HepG2 (cell line): ENCODE measurements at regions not wholly inside any gene's neighbourhood (a gene's known extent, or its start where the extent isn't known, plus 50 kb on each side); places are given as distances from the start of the nearest gene placed in this dataset.

Experiments used
- ATAC-seq: fragments of 200-7000 bp; cut with Tn5 transposase; 3 replicates; pipeline ENCODE4 v1.9.1; 2020; ENCODE audit warnings: mild to moderate bottlenecking, moderate library complexity
- BruUV-seq: library from RNA; stranded (reverse); fragments of 400-500 nt; replicated peaks from 2 replicates; lab custom pipeline; 2021; lab: Mats Ljungman, UMichigan
- CTCF ChIA-PET: fragments of 300-600 bp; formaldehyde crosslinking; extraction: SDS; loops from one replicate; lab custom pipeline; 2021; ENCODE audit warnings: low total read pairs, inconsistent platforms, low intra/inter-chr PET ratio; lab: Yijun Ruan, JAX
- POLR2A ChIA-PET: fragments of 350-600 bp; sonication (Branson Sonifier 250); formaldehyde crosslinking; loops from one replicate; lab custom pipeline; 2020; ENCODE audit warnings: antibody characterized with exemption, inconsistent platforms; lab: Yijun Ruan, JAX
- DNase-seq: peaks from one replicate; pipeline ENCODE4 v3.0.0-alpha.2; 2015; ENCODE audit warnings: low spot score
- FAIRE-seq: peaks from 3 replicates; lab custom pipeline; 2011; peaks lifted over from hg19 to GRCh38; lab: Jason Lieb, UNC
- H2AFZ ChIP-seq: one replicate; pipeline ENCODE4 v1.6.1; 2011; ENCODE audit warnings: low read length, inconsistent platforms
- H3K27ac ChIP-seq: fragments of 300-600 bp; 3 replicates; pipeline ENCODE4 v1.8.0; 2011; ENCODE audit warnings: mixed run types, mild to moderate bottlenecking, mixed read lengths, low read length, inconsistent platforms; ENCODE audit not compliant: insufficient read depth; ENCODE audit errors: extremely low read length
- H3K27me3 ChIP-seq, 2 experiments: fragments of 200-600 bp in 1 of 2; 2 replicates in 1 of 2; 3 replicates in 1 of 2; pipeline versions ENCODE4 v1.6.0 to v1.8.0; 2011; ENCODE audit warnings: low read length in 2 of 2, mild to moderate bottlenecking in 2 of 2, moderate library complexity in 2 of 2, inconsistent platforms in 1 of 2; ENCODE audit not compliant: insufficient read depth in 2 of 2, control insufficient read depth in 1 of 2
- H3K36me3 ChIP-seq, 2 experiments: fragments of 200-600 bp in 1 of 2; replicated peaks in 1 of 2; 2 replicates in 1 of 2; 3 replicates in 1 of 2; pipeline versions ENCODE4 v1.5.1 to v1.8.0; 2011; ENCODE audit warnings: low read length in 2 of 2, inconsistent platforms in 1 of 2; ENCODE audit not compliant: insufficient read depth in 2 of 2, control insufficient read depth in 1 of 2
- H3K4me1 ChIP-seq: 2 replicates; pipeline ENCODE4 v1.5.1; 2012; ENCODE audit warnings: low read length, inconsistent platforms; ENCODE audit not compliant: insufficient read depth
- H3K4me2 ChIP-seq: 2 replicates; pipeline ENCODE4 v1.6.0; 2011; ENCODE audit warnings: low read depth, low read length, inconsistent platforms
- H3K4me3 ChIP-seq, 3 experiments: fragments of 200-600 bp in 1 of 3; sonication (generic), shearing (Covaris generic) in 1 of 3; replicated peaks in 1 of 3; 2 replicates each; pipeline ENCODE4 v1.5.1; 2011 to 2016; ENCODE audit warnings: low read length in 3 of 3, inconsistent platforms in 2 of 3, low read depth in 2 of 3, mild to moderate bottlenecking in 2 of 3, control low read depth in 1 of 3, mixed read lengths in 1 of 3; ENCODE audit not compliant: insufficient read depth in 1 of 3
- H3K79me2 ChIP-seq: one replicate; pipeline ENCODE4 v1.6.1; 2011; ENCODE audit warnings: low read length, inconsistent platforms; ENCODE audit not compliant: insufficient read depth
- H3K9ac ChIP-seq: 2 replicates; pipeline ENCODE4 v1.6.0; 2011; ENCODE audit warnings: mild to moderate bottlenecking, low read depth, low read length, inconsistent platforms; ENCODE audit not compliant: insufficient read depth
- H3K9me3 ChIP-seq: 2 replicates; pipeline ENCODE4 v1.5.1; 2012; ENCODE audit warnings: mild to moderate bottlenecking, low read length
- H4K20me1 ChIP-seq: 2 replicates; pipeline ENCODE4 v1.6.0; 2011; ENCODE audit warnings: inconsistent platforms, mild to moderate bottlenecking, low read length, moderate library complexity; ENCODE audit not compliant: insufficient read depth
- DMAP1 ChIP-seq: IDR thresholded peaks from 2 replicates; pipeline ENCODE4 v1.6.1; 2016
- IKZF4 ChIP-seq: sonication (generic); formaldehyde crosslinking; IDR thresholded peaks from 2 replicates; pipeline ENCODE4 v1.5.1; 2020; ENCODE audit warnings: borderline replicate concordance, mild to moderate bottlenecking, low read depth, missing genetic modification reagents; ENCODE audit errors: not compliant biosample characterization
- JDP2 ChIP-seq: sonication (generic); formaldehyde crosslinking; IDR thresholded peaks from 2 replicates; pipeline ENCODE4 v1.8.1; 2022; ENCODE audit warnings: missing genetic modification reagents, borderline replicate concordance
- KAT7 ChIP-seq: IDR thresholded peaks from 2 replicates; pipeline ENCODE4 v1.6.1; 2018; ENCODE audit warnings: borderline replicate concordance, missing compliant biosample characterization
- PCBP1 ChIP-seq: fragments of 200-400 bp; formaldehyde crosslinking; IDR thresholded peaks from 2 replicates; pipeline ENCODE4 v1.6.1; 2017; ENCODE audit warnings: mild to moderate bottlenecking, low read depth, low read length, borderline replicate concordance
- SIX1 ChIP-seq: sonication (generic); formaldehyde crosslinking; IDR thresholded peaks from 2 replicates; pipeline ENCODE4 v1.4.0; 2020; ENCODE audit warnings: missing genetic modification reagents, borderline replicate concordance
- SP1 ChIP-seq, 2 experiments: fragments of 450-650 bp in 1 of 2; sonication (generic) in 1 of 2; formaldehyde crosslinking in 1 of 2; IDR thresholded peaks; 2 replicates each; pipeline versions ENCODE4 v1.4.0 to v1.6.1; 2016 to 2020; ENCODE audit warnings: missing genetic modification reagents in 1 of 2
- SRSF9 ChIP-seq: fragments of 200-400 bp; formaldehyde crosslinking; IDR thresholded peaks from 2 replicates; pipeline ENCODE4 v1.6.1; 2018; ENCODE audit warnings: borderline replicate concordance, mild to moderate bottlenecking, low read depth, low read length; ENCODE audit not compliant: insufficient read depth, poor library complexity, severe bottlenecking
- SYNCRIP ChIP-seq: fragments of 200-400 bp; formaldehyde crosslinking; IDR thresholded peaks from 2 replicates; pipeline ENCODE4 v1.6.1; 2018; ENCODE audit warnings: mild to moderate bottlenecking, low read depth, low read length; ENCODE audit not compliant: insufficient read depth
- TAF1 ChIP-seq: sonication (generic); formaldehyde crosslinking; IDR thresholded peaks from 2 replicates; pipeline ENCODE4 v1.4.0; 2020; ENCODE audit warnings: missing genetic modification reagents
- U2AF2 ChIP-seq: fragments of 200-400 bp; formaldehyde crosslinking; IDR thresholded peaks from 2 replicates; pipeline ENCODE4 v1.6.1; 2017; ENCODE audit warnings: low read depth, mild to moderate bottlenecking, low read length
- ZBTB3 ChIP-seq: sonication (generic); formaldehyde crosslinking; IDR thresholded peaks from 2 replicates; pipeline ENCODE4 v1.4.0; 2020; ENCODE audit warnings: low read depth, mild to moderate bottlenecking, moderate library complexity, missing genetic modification reagents, borderline replicate concordance
- ZNF207 ChIP-seq: fragments of 450-650 bp; IDR thresholded peaks from 2 replicates; pipeline ENCODE4 v1.6.1; 2016; ENCODE audit warnings: antibody characterized with exemption, borderline replicate concordance
- ZNF33A ChIP-seq: sonication (generic); formaldehyde crosslinking; IDR thresholded peaks from 2 replicates; pipeline ENCODE4 v1.5.1; 2020; ENCODE audit warnings: missing genetic modification reagents, mild to moderate bottlenecking, moderate library complexity, borderline replicate concordance
- ZNF660 ChIP-seq: sonication (generic); formaldehyde crosslinking; IDR thresholded peaks from 2 replicates; pipeline ENCODE4 v1.5.1; 2020; ENCODE audit warnings: mild to moderate bottlenecking, low read depth, missing genetic modification reagents, borderline replicate concordance
- ZNF776 ChIP-seq: sonication (generic); formaldehyde crosslinking; IDR thresholded peaks from 2 replicates; pipeline ENCODE4 v1.4.0; 2020; ENCODE audit warnings: mild to moderate bottlenecking, missing genetic modification reagents
- ZSCAN25 ChIP-seq: sonication (generic); formaldehyde crosslinking; IDR thresholded peaks from 2 replicates; pipeline ENCODE4 v1.8.0; 2022; ENCODE audit warnings: mild to moderate bottlenecking, missing genetic modification reagents
- WGBS: methylation state at CpG from one replicate; pipeline ENCODE4 v1.1.6; 2017; ENCODE audit warnings: low lambda C conversion rate; 5-methylcytosine and 5-hydroxymethylcytosine counted together
- in situ Hi-C: cut with HindIII; loops from 2 replicates; pipeline ENCODE4 v1.10.0; 2017; ENCODE audit warnings: low pct_unique_long_range_greater_than_20kb; ENCODE audit not compliant: extremely low pct_ligation_motif_present
- intact Hi-C: fragments of 100-400 bp; cut with micrococcal nuclease; formaldehyde crosslinking; loops from one replicate; pipeline ENCODE4 v1.10.0; 2022; ENCODE audit not compliant: unreplicated experiment
- TF ChIP-seq, protein P1 (sequence below): sonication (generic); formaldehyde crosslinking; IDR thresholded peaks from 2 replicates; pipeline ENCODE4 v1.4.0; 2020; ENCODE audit warnings: missing genetic modification reagents, borderline replicate concordance
- TF ChIP-seq, protein P2 (sequence below): sonication (generic); formaldehyde crosslinking; IDR thresholded peaks from 2 replicates; pipeline ENCODE4 v1.8.0; 2022; ENCODE audit warnings: mild to moderate bottlenecking, missing genetic modification reagents
- TF ChIP-seq, protein P3 (sequence below): sonication (generic); formaldehyde crosslinking; IDR thresholded peaks from 2 replicates; pipeline ENCODE4 v1.8.1; 2023; ENCODE audit warnings: mild to moderate bottlenecking, moderate library complexity, missing genetic modification reagents

DNA sequence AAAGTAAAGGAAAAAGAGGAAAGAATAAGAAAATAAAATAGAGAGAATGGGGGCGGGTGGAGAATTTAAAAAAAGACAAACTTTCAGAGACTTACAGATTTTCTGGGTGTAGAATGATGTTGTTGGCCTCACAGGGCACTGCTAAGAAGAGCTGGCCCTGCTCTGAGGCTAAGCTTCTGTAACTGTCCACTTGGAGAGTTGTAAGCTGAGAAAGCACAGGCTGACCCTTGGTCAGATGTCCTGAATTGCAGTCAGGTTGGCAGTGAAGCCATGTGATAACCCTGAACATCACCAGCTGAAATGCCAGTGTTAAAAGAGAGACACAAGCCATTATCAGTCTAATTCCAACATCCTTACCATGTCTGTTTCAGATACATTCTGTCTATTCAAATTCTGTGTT lies 272.1 kb upstream of the SORCS1 start:
- Histone ChIP-seq H3K27me3 (no peaks in the 10 kb centered on the region), H3K4me1 (no peaks in the 10 kb centered on the region), H3K9ac (no peak overlapping the region), H4K20me1 (no peaks in the 10 kb centered on the region), H3K9me3 (peaks cover 88% of the 10 kb centered on the region), H2AFZ (no peak overlapping the region), H3K4me2 (no peak overlapping the region), H3K36me3 (no peaks in the 10 kb centered on the region), H3K4me3 (no peak overlapping the region), H3K79me2 (no peaks in the 10 kb centered on the region), H3K27ac (no peak overlapping the region)
- no peak for ATAC-seq
- no TSS peak for BruUV-seq
- intact Hi-C loops (no loop called here), in situ Hi-C loops (no loop called here)
- no peak for FAIRE-seq
- DNase-seq = no peak
- 0% methylated on average over 1 of the region's 1 CpG for WGBS
- ChIA-PET POLR2A (no interaction called here), CTCF (no interaction called here)
- TF ChIP-seq TAF1 (no peak), ZNF660 (no peak), JDP2 (CRISPR knock-in tag) (no peak), DMAP1 (CRISPR knock-in tag) (no peak), SRSF9 (no peak), ZNF207 (no peak), ZBTB3 (CRISPR knock-in tag) (no peak), U2AF2 (no peak), PCBP1 (no peak), IKZF4 (CRISPR knock-in tag) (no peak), SIX1 (CRISPR knock-in tag) (no peak), KAT7 (CRISPR knock-in tag) (no peak), SP1 (IDR thresholded peaks at IDR 0.05) (no peak), SP1 (CRISPR knock-in tag; IDR thresholded peaks at IDR 0.05) (no peak), ZNF33A (CRISPR knock-in tag) (no peak), ZSCAN25 (CRISPR knock-in tag) (no peak), ZNF776 (CRISPR knock-in tag) (no peak), SYNCRIP (no peak)
- TF ChIP-seq, protein P1, sequence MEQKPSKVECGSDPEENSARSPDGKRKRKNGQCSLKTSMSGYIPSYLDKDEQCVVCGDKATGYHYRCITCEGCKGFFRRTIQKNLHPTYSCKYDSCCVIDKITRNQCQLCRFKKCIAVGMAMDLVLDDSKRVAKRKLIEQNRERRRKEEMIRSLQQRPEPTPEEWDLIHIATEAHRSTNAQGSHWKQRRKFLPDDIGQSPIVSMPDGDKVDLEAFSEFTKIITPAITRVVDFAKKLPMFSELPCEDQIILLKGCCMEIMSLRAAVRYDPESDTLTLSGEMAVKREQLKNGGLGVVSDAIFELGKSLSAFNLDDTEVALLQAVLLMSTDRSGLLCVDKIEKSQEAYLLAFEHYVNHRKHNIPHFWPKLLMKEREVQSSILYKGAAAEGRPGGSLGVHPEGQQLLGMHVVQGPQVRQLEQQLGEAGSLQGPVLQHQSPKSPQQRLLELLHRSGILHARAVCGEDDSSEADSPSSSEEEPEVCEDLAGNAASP = no peak
- TF ChIP-seq, protein P2, sequence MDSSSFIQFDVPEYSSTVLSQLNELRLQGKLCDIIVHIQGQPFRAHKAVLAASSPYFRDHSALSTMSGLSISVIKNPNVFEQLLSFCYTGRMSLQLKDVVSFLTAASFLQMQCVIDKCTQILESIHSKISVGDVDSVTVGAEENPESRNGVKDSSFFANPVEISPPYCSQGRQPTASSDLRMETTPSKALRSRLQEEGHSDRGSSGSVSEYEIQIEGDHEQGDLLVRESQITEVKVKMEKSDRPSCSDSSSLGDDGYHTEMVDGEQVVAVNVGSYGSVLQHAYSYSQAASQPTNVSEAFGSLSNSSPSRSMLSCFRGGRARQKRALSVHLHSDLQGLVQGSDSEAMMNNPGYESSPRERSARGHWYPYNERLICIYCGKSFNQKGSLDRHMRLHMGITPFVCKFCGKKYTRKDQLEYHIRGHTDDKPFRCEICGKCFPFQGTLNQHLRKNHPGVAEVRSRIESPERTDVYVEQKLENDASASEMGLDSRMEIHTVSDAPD (CRISPR knock-in tag) = no peak
- TF ChIP-seq, protein P3, sequence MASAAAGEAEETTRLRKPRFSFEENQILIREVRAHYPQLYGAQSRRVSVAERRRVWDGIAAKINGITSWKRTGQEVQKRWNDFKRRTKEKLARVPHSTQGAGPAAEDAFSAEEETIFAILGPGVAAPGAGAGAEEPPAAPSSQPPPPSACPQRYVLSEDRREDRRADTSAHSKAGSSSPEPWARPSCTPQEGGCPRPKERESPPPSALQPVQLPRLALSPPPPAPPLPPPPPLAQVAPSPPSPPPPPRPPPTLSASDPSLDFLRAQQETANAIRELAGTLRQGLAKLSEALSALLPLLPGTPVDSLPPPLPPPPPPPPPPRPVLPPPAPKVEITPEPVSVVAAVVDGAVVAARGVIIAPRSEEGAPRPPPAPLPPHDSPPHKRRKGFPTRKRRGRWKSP (CRISPR knock-in tag) = no peak
